K562 (cell line): ENCODE measurements at regions not wholly inside any gene's neighbourhood (a gene's known extent, or its start where the extent isn't known, plus 50 kb on each side); places are given as distances from the start of the nearest gene placed in this dataset.

Experiments used
- ATAC-seq: fragments of 200-7000 bp; cut with Tn5 transposase; 3 replicates; pipeline ENCODE4 v1.9.1; 2020; ENCODE audit warnings: moderate library complexity
- BruUV-seq: library from RNA; stranded (reverse); fragments of 400-500 nt; replicated peaks from 2 replicates; lab custom pipeline; 2021; lab: Mats Ljungman, UMichigan
- CTCF ChIA-PET: fragments of 300-600 bp; formaldehyde crosslinking; extraction: SDS; loops from one replicate; lab custom pipeline; 2021; ENCODE audit warnings: low intra/inter-chr PET ratio; lab: Yijun Ruan, JAX
- POLR2A ChIA-PET: fragments of 300-600, 350-650 bp; sonication (Branson Sonifier 250); formaldehyde crosslinking; extraction: SDS; loops from one replicate; lab custom pipeline; 2021; ENCODE audit warnings: antibody characterized with exemption, inconsistent platforms; lab: Yijun Ruan, JAX
- DNase-seq, 4 experiments: peaks; one replicate each; pipeline versions ENCODE4 v3.0.0 to v3.0.0-alpha.2; 2011 to 2018; ENCODE audit warnings: low spot score in 3 of 4, mixed read lengths in 3 of 4; ENCODE audit errors: extremely low read depth in 1 of 4
- FAIRE-seq: peaks from 2 replicates; lab custom pipeline; 2011; peaks lifted over from hg19 to GRCh38; lab: Jason Lieb, UNC
- H2AFZ ChIP-seq: 2 replicates; pipeline ENCODE4 v1.6.0; 2011; ENCODE audit warnings: low read depth, low read length, control low read depth, inconsistent platforms
- H3K27ac ChIP-seq: fragments of 200-600 bp; 3 replicates; pipeline ENCODE4 v1.8.0; 2011; ENCODE audit warnings: low read depth, mild to moderate bottlenecking, control low read depth, inconsistent platforms, low read length, moderate library complexity, mixed read lengths; ENCODE audit errors: extremely low read depth
- H3K27me3 ChIP-seq, 2 experiments: fragments of 300-600 bp in 1 of 2; 2 replicates in 1 of 2; 3 replicates in 1 of 2; pipeline versions ENCODE4 v1.6.0 to v1.8.0; 2011; ENCODE audit warnings: inconsistent platforms in 2 of 2, low read length in 2 of 2, mild to moderate bottlenecking in 1 of 2, mixed read lengths in 1 of 2, moderate library complexity in 1 of 2; ENCODE audit not compliant: control insufficient read depth in 2 of 2, insufficient read depth in 2 of 2
- H3K36me3 ChIP-seq: fragments of 300-600 bp; 3 replicates; pipeline ENCODE4 v1.8.0; 2011; ENCODE audit warnings: mild to moderate bottlenecking, low read length, inconsistent platforms; ENCODE audit not compliant: control insufficient read depth, insufficient read depth
- H3K4me1 ChIP-seq, 2 experiments: fragments of 200-600 bp in 1 of 2; replicated peaks in 1 of 2; 2 replicates in 1 of 2; 3 replicates in 1 of 2; pipeline versions ENCODE4 v1.5.1 to v1.8.0; 2011; ENCODE audit warnings: inconsistent platforms in 2 of 2, low read length in 2 of 2, mild to moderate bottlenecking in 1 of 2, mixed read lengths in 1 of 2, moderate library complexity in 1 of 2; ENCODE audit not compliant: control insufficient read depth in 2 of 2, insufficient read depth in 2 of 2
- H3K4me2 ChIP-seq: 2 replicates; pipeline ENCODE4 v1.6.1; 2011; ENCODE audit warnings: low read length, control low read depth, inconsistent platforms, mixed read lengths; ENCODE audit not compliant: insufficient read depth
- H3K4me3 ChIP-seq: fragments of 200-600 bp; sonication (generic), shearing (Covaris generic); 2 replicates; pipeline ENCODE4 v1.5.1; 2016; ENCODE audit warnings: control low read depth, inconsistent platforms
- H3K79me2 ChIP-seq: fragments of 200-600 bp; 3 replicates; pipeline ENCODE4 v1.8.0; 2011; ENCODE audit warnings: low read length, inconsistent platforms; ENCODE audit not compliant: control insufficient read depth, insufficient read depth
- H3K9ac ChIP-seq, 2 experiments: 2 replicates each; pipeline versions ENCODE4 v1.6.0 to v1.6.1; 2011; ENCODE audit warnings: low read depth in 2 of 2, low read length in 2 of 2, control low read depth in 1 of 2, inconsistent platforms in 1 of 2, mild to moderate bottlenecking in 1 of 2, mixed read lengths in 1 of 2; ENCODE audit not compliant: insufficient read depth in 1 of 2
- H3K9me1 ChIP-seq: one replicate; pipeline ENCODE4 v1.6.0; 2011; ENCODE audit warnings: inconsistent platforms, mild to moderate bottlenecking, low read length, moderate library complexity; ENCODE audit not compliant: control insufficient read depth, insufficient read depth
- H3K9me3 ChIP-seq: replicated peaks from 2 replicates; pipeline ENCODE4 v1.5.1; 2011; ENCODE audit warnings: low read depth, low read length, inconsistent platforms; ENCODE audit not compliant: control insufficient read depth, insufficient read depth
- H4K20me1 ChIP-seq: replicated peaks from 2 replicates; pipeline ENCODE4 v1.6.1; 2011; ENCODE audit warnings: low read length, inconsistent platforms, mixed read lengths; ENCODE audit not compliant: control insufficient read depth, insufficient read depth
- CAMTA2 ChIP-seq: fragments of 250-450 bp; sonication (Bioruptor Pico); conservative IDR thresholded peaks from 2 replicates; pipeline ENCODE4 v1.5.1; 2022
- EP300 ChIP-seq: IDR thresholded peaks from 2 replicates; pipeline ENCODE4 v1.6.1; 2012; ENCODE audit warnings: low read length, improper control_type of control experiment
- EP400 ChIP-seq: fragments of 450-650 bp; IDR thresholded peaks from 2 replicates; pipeline ENCODE4 v1.6.1; 2017; ENCODE audit warnings: antibody characterized with exemption, mild to moderate bottlenecking, moderate library complexity
- FOXJ3 ChIP-seq: sonication (generic); formaldehyde crosslinking; IDR thresholded peaks from 2 replicates; pipeline ENCODE4 v1.4.0; 2020; ENCODE audit warnings: mild to moderate bottlenecking, missing genetic modification reagents
- GATAD2A ChIP-seq: fragments of 450-650 bp; IDR thresholded peaks from 2 replicates; pipeline ENCODE4 v1.6.1; 2017
- HNRNPK ChIP-seq: fragments of 200-400 bp; formaldehyde crosslinking; IDR thresholded peaks from one replicate; pipeline ENCODE4 v1.6.1; 2018; ENCODE audit warnings: mild to moderate bottlenecking, low read depth, low read length; ENCODE audit not compliant: poor library complexity, severe bottlenecking
- JUND ChIP-seq, 2 experiments: IDR thresholded peaks; 2 replicates in 1 of 2; 3 replicates in 1 of 2; pipeline ENCODE4 v1.6.1; 2011; ENCODE audit warnings: borderline replicate concordance in 2 of 2, low read depth in 2 of 2, low read length in 2 of 2, improper control_type of control experiment in 1 of 2, missing biosample characterization in 1 of 2, missing genetic modification characterization in 1 of 2, missing genetic modification reagents in 1 of 2
- OTX1 ChIP-seq: fragments of 450-650 bp; formaldehyde crosslinking; IDR thresholded peaks from 2 replicates; pipeline ENCODE4 v1.4.0; 2022; ENCODE audit warnings: mild to moderate bottlenecking
- PHF8 ChIP-seq: fragments of 200-600 bp; sonication (generic); IDR thresholded peaks from 2 replicates; pipeline ENCODE4 v1.6.1; 2012; ENCODE audit warnings: mixed run types, mild to moderate bottlenecking, inconsistent platforms, low read length, moderate library complexity, borderline replicate concordance
- RAD51 ChIP-seq: fragments of 450-650 bp; IDR thresholded peaks from 2 replicates; pipeline ENCODE4 v1.7.1; 2016; ENCODE audit warnings: low read depth, mild to moderate bottlenecking, borderline replicate concordance
- SMARCC2 ChIP-seq: fragments of 450-650 bp; IDR thresholded peaks from 2 replicates; pipeline ENCODE4 v1.6.1; 2017; ENCODE audit warnings: antibody characterized with exemption, moderate library complexity, mild to moderate bottlenecking, low read depth
- SP2 ChIP-seq: IDR thresholded peaks from 2 replicates; pipeline ENCODE4 v1.6.1; 2011; ENCODE audit warnings: mild to moderate bottlenecking, low read depth, low read length, moderate library complexity; ENCODE audit not compliant: poor library complexity, severe bottlenecking; ENCODE audit errors: extremely low read depth
- ZNF184 ChIP-seq: sonication (generic); formaldehyde crosslinking; IDR thresholded peaks from 2 replicates; pipeline ENCODE4 v1.5.0; 2020; ENCODE audit warnings: missing genetic modification reagents
- ZNF384 ChIP-seq: IDR thresholded peaks from 2 replicates; pipeline ENCODE4 v1.6.1; 2012; ENCODE audit warnings: low read depth, low read length, improper control_type of control experiment
- ZNF778 ChIP-seq: fragments of 450-650 bp; formaldehyde crosslinking; IDR thresholded peaks from 2 replicates; pipeline ENCODE4 v1.4.0; 2020; ENCODE audit warnings: mild to moderate bottlenecking, moderate library complexity
- WGBS: fragments of 100-300 bp; shearing (Covaris generic); methylation state at CpG from one replicate; pipeline ENCODE4 v1.1.6; 2016; ENCODE audit warnings: low coverage, mixed read lengths; ENCODE audit not compliant: insufficient coverage; ENCODE audit errors: missing lambda C conversion rate; 5-methylcytosine and 5-hydroxymethylcytosine counted together
- in situ Hi-C: fragments of 300-500 bp; cut with MboI; formaldehyde crosslinking; loops from 4 replicates; pipeline ENCODE4 v1.15.0; 2018; ENCODE audit warnings: inconsistent platforms, mixed read lengths
- intact Hi-C: fragments of 100-400 bp; cut with micrococcal nuclease; formaldehyde crosslinking; loops from 2 replicates; pipeline ENCODE4 v1.14.2; 2022
- TF ChIP-seq, protein P1 (sequence below), 2 experiments: fragments of 450-650 bp; conservative IDR thresholded peaks; 2 replicates each; pipeline ENCODE4 v1.6.1; 2017; ENCODE audit warnings: mild to moderate bottlenecking in 2 of 2, moderate library complexity in 2 of 2

DNA sequence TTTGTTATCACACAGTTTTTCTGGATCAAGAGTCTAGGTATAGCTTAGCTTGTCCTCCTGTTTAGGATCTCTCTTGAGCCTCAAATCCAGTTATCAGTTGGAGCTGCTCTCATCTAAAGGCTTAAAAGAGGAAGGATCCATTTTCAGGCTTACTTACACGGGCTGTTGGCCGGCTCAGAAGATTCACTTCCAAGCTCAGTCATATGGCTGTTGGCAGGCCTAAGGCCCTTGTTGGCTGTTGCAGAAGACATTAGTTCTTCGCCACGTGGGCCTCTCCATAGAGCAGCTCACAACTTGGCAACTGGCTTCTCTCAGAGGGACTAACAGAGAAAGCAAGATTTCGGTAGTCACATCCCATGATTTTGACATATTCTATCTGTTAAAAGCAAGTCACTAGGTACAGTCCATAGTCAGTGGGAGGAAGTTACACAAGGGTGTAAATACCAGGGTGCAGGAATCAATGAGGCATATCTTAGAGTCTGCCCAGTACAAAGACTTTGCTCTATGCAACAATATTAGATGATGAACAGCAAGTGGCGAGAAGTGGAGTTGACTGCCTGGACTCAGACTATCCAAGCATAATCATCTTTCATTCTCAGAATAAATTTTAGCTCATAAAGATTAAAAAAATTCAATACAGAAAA, 280.1 kb upstream of the MBL2 start:
- no peak for DNase-seq
- WGBS: 0% methylated on average over 6 of the region's 6 CpGs
- no peaks in the 10 kb centered on the region for H3K27me3 ChIP-seq
- BruUV-seq: no TSS peak
- intact Hi-C loops: no loop called here
- H3K4me3 ChIP-seq: no peak overlapping the region
- ChIA-PET POLR2A (no interaction called here), CTCF (no interaction called here)
- H3K9me3 ChIP-seq: no peaks in the 10 kb centered on the region
- no peaks in the 10 kb centered on the region for H3K4me1 ChIP-seq
- ATAC-seq: no peak
- no peak overlapping the region for H3K27ac ChIP-seq
- no peak for TF ChIP-seq EP300
- no peak for TF ChIP-seq CAMTA2 (CRISPR knock-in tag)
- TF ChIP-seq ZNF184 (CRISPR knock-in tag): no peak
- no peak for TF ChIP-seq RAD51
- no peak for TF ChIP-seq PHF8
- TF ChIP-seq OTX1 (CRISPR knock-in tag): no peak
- TF ChIP-seq ZNF778 (CRISPR knock-in tag): no peak
- TF ChIP-seq, protein P1, sequence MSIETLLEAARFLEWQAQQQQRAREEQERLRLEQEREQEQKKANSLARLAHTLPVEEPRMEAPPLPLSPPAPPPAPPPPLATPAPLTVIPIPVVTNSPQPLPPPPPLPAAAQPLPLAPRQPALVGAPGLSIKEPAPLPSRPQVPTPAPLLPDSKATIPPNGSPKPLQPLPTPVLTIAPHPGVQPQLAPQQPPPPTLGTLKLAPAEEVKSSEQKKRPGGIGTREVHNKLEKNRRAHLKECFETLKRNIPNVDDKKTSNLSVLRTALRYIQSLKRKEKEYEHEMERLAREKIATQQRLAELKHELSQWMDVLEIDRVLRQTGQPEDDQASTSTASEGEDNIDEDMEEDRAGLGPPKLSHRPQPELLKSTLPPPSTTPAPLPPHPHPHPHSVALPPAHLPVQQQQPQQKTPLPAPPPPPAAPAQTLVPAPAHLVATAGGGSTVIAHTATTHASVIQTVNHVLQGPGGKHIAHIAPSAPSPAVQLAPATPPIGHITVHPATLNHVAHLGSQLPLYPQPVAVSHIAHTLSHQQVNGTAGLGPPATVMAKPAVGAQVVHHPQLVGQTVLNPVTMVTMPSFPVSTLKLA (conservative IDR thresholded peaks at IDR 0.05): no peak
- no peak for TF ChIP-seq HNRNPK
- TF ChIP-seq GATAD2A: no peak
- no peak for TF ChIP-seq ZNF384
- TF ChIP-seq SP2: no peak
- no peak for TF ChIP-seq FOXJ3
- TF ChIP-seq SMARCC2: no peak
- no peak for TF ChIP-seq EP400
- TF ChIP-seq JUND (IDR thresholded peaks at IDR 0.05; ENCODE audit: borderline replicate concordance, low read depth, low read length): no peak
- no peak for TF ChIP-seq JUND (tag; IDR thresholded peaks at IDR 0.05; ENCODE audit: borderline replicate concordance, low read depth, low read length)
- no peak overlapping the region for H3K9ac ChIP-seq
- FAIRE-seq: no peak
- no peaks in the 10 kb centered on the region for H3K36me3 ChIP-seq
- no peaks in the 10 kb centered on the region for H3K9me1 ChIP-seq
- in situ Hi-C loops: no loop called here
- no peak overlapping the region for H3K4me2 ChIP-seq
- no peaks in the 10 kb centered on the region for H3K79me2 ChIP-seq
- no peaks in the 10 kb centered on the region for H4K20me1 ChIP-seq
- H2AFZ ChIP-seq: no peak overlapping the region
